Mononuclear cell (primary cell): ENCODE measurements at regions not wholly inside any gene's neighbourhood (a gene's known extent, or its start where the extent isn't known, plus 50 kb on each side); places are given as distances from the start of the nearest gene placed in this dataset.
"Not testable (repeated sequence)": the region's sequence is repeated elsewhere in the genome, so short reads cannot be mapped to it uniquely, and the experiment has no call there.

Experiments used
- H3K27me3 ChIP-seq: 2 replicates; pipeline ENCODE4 v1.6.0; 2011; ENCODE audit warnings: low read length, control low read depth; ENCODE audit not compliant: insufficient read depth
- H3K4me1 ChIP-seq: 2 replicates; pipeline ENCODE4 v1.5.1; 2011; ENCODE audit warnings: mild to moderate bottlenecking, low read length, control low read depth; ENCODE audit not compliant: insufficient read depth
- H3K4me3 ChIP-seq: 2 replicates; pipeline ENCODE4 v1.5.1; 2011; ENCODE audit warnings: mild to moderate bottlenecking, low read length, moderate library complexity
- H3K9me3 ChIP-seq: 2 replicates; pipeline ENCODE4 v1.5.1; 2011; ENCODE audit warnings: low read depth, mild to moderate bottlenecking, control low read depth, low read length

- no peak overlapping the region for H3K4me3 ChIP-seq
- H3K27me3 ChIP-seq: no peaks in the 10 kb centered on the region
- peaks cover 13% of the 10 kb centered on the region for H3K4me1 ChIP-seq
- H3K9me3 ChIP-seq: no peaks in the 10 kb centered on the region
Observed at GRCh38 chr5:154542000-154542399, 64.0 kb upstream of the HAND1 start.

GRCh38 chr5:154541553-154541952 is 63.5 kb upstream of the HAND1 start:
- Histone ChIP-seq H3K4me3 (no peak overlapping the region), H3K27me3 (no peaks in the 10 kb centered on the region), H3K9me3 (no peaks in the 10 kb centered on the region), H3K4me1 (peaks cover 13% of the 10 kb centered on the region)

- Histone ChIP-seq H3K4me1 (peaks cover 13% of the 10 kb centered on the region), H3K9me3 (no peaks in the 10 kb centered on the region), H3K4me3 (no peak overlapping the region), H3K27me3 (no peaks in the 10 kb centered on the region)
Observed at GRCh38 chr5:154540600-154540999, 62.6 kb upstream of the HAND1 start.

- no peak overlapping the region for H3K4me3 ChIP-seq
- no peaks in the 10 kb centered on the region for H3K27me3 ChIP-seq
- no peaks in the 10 kb centered on the region for H3K4me1 ChIP-seq
- H3K9me3 ChIP-seq: no peaks in the 10 kb centered on the region
Observed at GRCh38 chr5:154538492-154538891, 60.5 kb upstream of the HAND1 start.

- H3K9me3 ChIP-seq, H3K4me3 ChIP-seq, H3K27me3 ChIP-seq, H3K4me1 ChIP-seq: not testable (repeated sequence)
Observed at GRCh38 chr5:154536439-154536838, 58.4 kb upstream of the HAND1 start.

GRCh38 chr5:154535535-154535934 is 57.5 kb upstream of the HAND1 start:
- no peaks in the 10 kb centered on the region for H3K9me3 ChIP-seq
- no peaks in the 10 kb centered on the region for H3K4me1 ChIP-seq
- no peaks in the 10 kb centered on the region for H3K27me3 ChIP-seq
- H3K4me3 ChIP-seq: no peak overlapping the region

- Histone ChIP-seq H3K9me3 (no peaks in the 10 kb centered on the region), H3K4me1 (no peaks in the 10 kb centered on the region), H3K4me3 (no peak overlapping the region)
Observed at GRCh38 chr5:154534457-154535050, 56.5 kb upstream of the HAND1 start.

GRCh38 chr5:154529282-154529681 is 51.3 kb upstream of the HAND1 start:
- no peaks in the 10 kb centered on the region for H3K4me1 ChIP-seq
- no peaks in the 10 kb centered on the region for H3K9me3 ChIP-seq
- H3K27me3 ChIP-seq: no peaks in the 10 kb centered on the region
- no peak overlapping the region for H3K4me3 ChIP-seq

More at GRCh38 chr5:154534457-154535050, 56.5 kb upstream of the HAND1 start:
- no peaks in the 10 kb centered on the region for H3K27me3 ChIP-seq

GRCh38 chr5:154528005-154528594 is 50.1 kb upstream of the HAND1 start:
- no peaks in the 10 kb centered on the region for H3K4me1 ChIP-seq
- H3K27me3 ChIP-seq: no peaks in the 10 kb centered on the region
- H3K9me3 ChIP-seq: no peaks in the 10 kb centered on the region
- H3K4me3 ChIP-seq: no peak overlapping the region
